SIG-M5 treated with dmso at 0.1 percent for 504 hours (cell line): ENCODE measurements at regions not wholly inside any gene's neighbourhood (a gene's known extent, or its start where the extent isn't known, plus 50 kb on each side); places are given as distances from the start of the nearest gene placed in this dataset.
A peak's percentile ranks its signal among the peaks of the same experiment; 100 is the strongest.
"Not testable (repeated sequence)": the region's sequence is repeated elsewhere in the genome, so short reads cannot be mapped to it uniquely, and the experiment has no call there.

Experiments
- DNase-seq: peaks from one replicate; lab custom pipeline; 2025; ENCODE audit not compliant: unreplicated experiment; lab: John Stamatoyannopoulos, UW

DNA sequence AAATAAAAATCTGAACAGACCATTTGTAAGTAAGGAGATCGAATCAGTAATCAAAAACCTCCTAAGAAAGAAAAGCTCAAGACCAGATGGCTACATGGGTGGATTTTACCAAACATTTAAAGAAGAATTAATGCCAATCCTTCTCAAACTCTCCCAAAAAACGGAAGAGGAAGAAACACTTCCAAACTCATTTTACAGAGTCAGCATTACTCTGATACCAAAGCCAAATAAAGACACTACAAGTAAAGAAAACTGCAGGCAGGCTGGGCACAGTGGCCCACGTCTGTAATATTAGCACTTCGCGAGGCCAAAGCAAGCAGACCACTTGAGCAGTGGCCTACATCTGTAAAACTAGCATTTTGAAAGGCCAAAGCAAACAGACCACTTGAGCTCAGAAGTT, 159.8 kb downstream of the DPY19L2 start:
- DNase-seq = no peak

GRCh38 chr12:63499567-63499966, 168.7 kb downstream of the DPY19L2 start:
- no peak for DNase-seq

DNA sequence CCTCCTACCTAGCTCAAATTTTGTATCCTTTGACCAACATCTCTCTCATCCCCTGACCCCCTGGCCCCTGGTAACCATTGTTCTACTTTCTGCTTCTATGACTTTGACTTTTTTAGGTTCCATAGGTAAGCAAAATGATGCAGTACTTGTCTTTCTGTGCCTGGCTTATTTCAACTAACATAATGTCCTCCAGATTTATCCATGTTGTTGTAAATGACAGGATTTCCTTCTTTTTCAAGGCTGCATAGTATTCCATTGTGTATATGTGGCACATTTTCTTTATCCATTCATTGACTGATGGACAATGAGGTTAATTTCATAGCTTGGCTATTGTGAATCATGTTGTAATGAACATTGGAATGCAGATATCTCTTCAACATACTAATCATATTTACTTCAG, 170.1 kb downstream of the DPY19L2 start:
- no peak for DNase-seq

- no peak for DNase-seq
Observed at GRCh38 chr12:63496654-63497053, 171.6 kb downstream of the DPY19L2 start.

- no peak for DNase-seq
Observed at GRCh38 chr12:63495974-63496373, 172.3 kb downstream of the DPY19L2 start.

GRCh38 chr12:63493357-63493756, 174.9 kb downstream of the DPY19L2 start:
- not testable (repeated sequence) for DNase-seq

- DNase-seq = no peak
Observed at GRCh38 chr12:63480186-63480585, 188.1 kb downstream of the DPY19L2 start.

DNA sequence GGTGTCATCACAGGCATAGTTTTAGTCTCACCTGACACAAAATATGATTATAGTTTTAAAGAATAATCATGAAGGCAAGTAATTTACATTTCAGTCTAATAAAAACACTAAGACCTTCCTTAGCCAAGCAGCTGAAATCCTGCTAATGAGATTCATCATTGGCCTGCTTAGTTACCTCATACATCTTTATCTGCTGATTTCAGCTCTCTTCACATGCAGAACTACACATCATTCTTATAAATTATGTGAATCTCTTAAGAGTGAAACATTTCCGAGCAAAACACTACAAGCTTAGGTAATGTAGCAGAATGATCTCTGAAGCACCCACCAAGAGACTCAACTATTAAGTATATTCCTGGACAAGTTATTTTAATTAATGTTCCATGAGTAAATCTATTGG, 198.1 kb downstream of the DPY19L2 start:
- no peak for DNase-seq

DNA sequence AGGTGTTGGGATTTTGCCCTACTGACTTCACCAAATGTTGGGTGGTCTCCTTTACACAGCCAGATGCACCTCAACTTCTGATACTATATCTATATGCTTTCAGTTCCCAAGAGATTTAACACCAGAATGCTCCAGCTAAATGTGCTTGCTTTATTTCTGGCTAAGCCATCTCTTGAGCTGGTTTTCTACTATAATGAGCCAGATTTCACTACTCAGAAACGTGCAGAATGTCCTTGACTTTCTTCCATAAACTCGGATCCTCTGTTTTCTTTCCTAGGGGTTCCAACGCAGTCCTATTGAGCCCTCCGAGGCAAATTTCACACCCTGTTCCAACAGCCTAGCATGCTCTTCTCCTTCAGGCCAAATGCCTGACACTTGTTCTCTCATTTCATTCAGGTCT, 200.3 kb downstream of the DPY19L2 start:
- no peak for DNase-seq

DNA sequence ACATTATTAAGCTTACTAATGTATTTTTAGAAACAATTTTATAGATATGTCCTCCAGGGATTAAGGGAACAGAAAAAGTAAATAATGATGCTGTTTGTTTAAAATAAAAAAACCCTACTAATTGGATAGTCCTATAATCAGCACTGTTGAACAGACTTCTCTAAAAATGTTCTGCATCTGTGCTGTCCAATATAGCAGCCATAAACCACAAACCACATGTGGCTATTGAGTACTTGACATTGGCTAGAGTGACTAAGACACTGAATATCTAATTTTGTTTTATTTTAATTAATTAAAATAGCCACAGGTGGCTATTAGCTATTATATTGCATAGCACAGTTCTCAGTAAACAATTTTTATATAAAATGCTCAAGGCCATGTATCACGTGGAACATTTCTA, 210.4 kb downstream of the DPY19L2 start:
- no peak for DNase-seq

DNA sequence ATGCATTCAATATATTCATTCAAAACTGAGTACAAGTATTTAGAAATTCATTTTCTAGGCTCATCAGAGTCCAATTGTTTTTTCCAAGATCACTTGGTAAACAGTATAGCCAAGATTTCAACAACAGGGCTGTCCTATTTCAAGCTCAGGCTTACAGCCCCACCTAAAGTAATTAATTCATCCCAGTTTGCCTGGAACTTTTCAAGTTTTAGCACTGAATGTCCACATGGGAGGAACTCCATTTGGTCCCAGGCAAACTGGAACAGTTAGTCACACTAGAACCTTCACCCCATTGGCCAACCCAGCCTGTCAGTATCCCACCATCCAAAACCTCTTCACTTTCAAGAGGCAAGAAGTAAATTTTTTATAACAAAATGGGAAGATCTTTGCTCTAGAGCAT, 210.9 kb downstream of the DPY19L2 start:
- no peak for DNase-seq

DNA sequence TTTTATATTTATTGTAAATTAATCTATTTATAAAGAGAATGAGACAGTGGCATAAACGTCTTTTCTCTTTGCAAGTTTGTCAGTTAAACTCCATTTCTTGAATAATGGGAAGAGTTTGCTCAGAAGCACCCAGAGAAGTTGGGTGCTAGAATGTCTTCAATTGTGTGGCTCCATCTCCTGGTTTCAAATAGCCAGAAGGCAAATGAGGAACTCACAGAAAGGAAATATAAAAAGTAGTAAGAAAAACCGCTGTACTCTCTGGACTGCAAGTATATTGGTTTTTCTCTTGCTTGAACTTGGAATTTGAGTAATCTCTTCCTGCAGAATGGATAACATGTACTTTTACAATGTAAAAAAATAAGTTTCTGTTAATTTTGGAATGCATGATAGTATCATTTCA, 217.5 kb downstream of the DPY19L2 start:
- DNase-seq = peak; percentile 33

GRCh38 chr12:63450334-63450733, 218.0 kb downstream of the DPY19L2 start:
- no peak for DNase-seq

GRCh38 chr12:63445224-63445880, 222.9 kb downstream of the DPY19L2 start:
- no peak for DNase-seq

DNA sequence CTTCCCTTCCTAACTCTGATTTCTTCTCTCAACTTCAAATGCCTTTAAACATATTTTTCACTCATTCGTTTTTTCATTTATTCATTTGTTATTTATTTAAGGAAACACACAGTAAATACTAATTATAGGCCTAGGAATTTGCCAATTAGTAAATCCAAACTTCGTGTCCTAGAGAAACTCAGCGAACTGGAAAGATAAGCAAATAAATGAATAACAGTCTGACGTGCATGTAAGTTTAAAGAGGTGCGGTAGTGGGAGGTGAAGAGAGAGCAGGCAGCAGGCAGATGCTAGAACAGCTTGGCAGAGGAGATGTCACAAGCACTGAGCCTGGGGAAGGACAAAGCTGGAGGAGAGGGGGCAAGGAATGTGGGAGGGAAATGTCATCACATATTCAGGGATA, 228.2 kb downstream of the DPY19L2 start:
- no peak for DNase-seq

DNA sequence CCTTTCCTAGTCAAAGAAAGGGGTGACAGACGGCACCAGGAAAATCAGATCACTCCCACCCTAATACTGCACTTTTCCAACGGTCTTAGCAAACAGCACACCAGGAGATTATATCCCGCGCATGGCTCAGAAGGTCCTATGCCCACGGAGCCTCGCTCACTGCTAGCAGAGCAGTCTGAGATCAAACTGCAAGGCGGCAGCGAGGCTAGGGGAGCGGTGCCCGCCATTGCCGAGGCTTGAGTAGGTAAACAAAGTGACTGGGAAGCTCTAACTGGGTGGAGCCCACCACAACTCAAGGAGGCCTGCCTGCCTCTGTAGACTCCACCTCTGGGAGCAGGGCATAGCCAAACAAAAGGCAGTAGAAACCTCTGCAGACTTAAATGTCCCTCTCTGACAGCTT, 233.9 kb downstream of the DPY19L2 start:
- DNase-seq = not testable (repeated sequence)

GRCh38 chr12:63427969-63428368, 240.3 kb downstream of the DPY19L2 start:
- not testable (repeated sequence) for DNase-seq

- DNase-seq = not testable (repeated sequence)
Observed at GRCh38 chr12:63427029-63427428, 241.3 kb downstream of the DPY19L2 start.

GRCh38 chr12:63424671-63425070, 243.6 kb downstream of the DPY19L2 start:
- DNase-seq = no peak

DNA sequence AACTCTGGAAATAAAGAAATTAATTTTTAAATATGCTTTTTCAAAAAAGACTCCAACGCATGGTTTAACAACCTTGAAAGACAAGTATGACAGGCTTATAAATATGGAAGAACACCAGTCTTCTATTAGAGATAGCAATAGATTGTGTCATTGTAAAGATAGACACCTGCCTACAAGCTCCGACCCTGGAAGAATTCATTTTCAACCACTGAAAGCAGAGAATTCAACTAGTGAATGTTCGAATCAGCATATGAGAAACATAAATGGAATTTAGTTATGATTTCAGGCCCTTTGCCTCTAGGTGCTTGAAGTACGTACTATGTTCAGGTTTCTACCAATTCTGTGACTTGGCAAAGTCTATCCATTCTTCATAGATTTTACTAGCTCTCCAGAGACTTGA, 244.5 kb downstream of the DPY19L2 start:
- DNase-seq = no peak

GRCh38 chr12:63420206-63420644, 248.1 kb downstream of the DPY19L2 start:
- peak; percentile 81 for DNase-seq

DNA sequence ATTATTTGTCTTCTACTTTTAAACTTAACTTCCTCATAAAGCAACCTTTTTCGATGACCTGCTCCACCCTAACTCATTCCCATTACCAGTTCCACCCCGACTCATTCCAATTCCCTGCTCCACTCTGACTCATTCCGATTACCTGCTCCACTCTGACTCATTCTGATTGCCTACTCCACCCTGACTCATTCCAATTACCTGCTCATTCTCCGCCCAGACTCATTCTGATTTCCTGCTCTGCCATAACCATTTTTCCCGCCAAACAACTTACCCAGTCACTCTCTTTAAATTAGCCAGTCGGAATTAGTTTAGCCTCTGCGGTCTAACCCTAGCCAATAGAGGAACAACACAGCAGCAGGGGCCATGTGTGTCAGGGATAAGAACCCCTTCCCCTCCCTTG, 249.1 kb downstream of the DPY19L2 start:
- no peak for DNase-seq

- DNase-seq = no peak
Observed at GRCh38 chr12:63416788-63417187, 251.5 kb downstream of the DPY19L2 start.
